GM10266 (cell line): ENCODE measurements at regions not wholly inside any gene's neighbourhood (a gene's known extent, or its start where the extent isn't known, plus 50 kb on each side); places are given as distances from the start of the nearest gene placed in this dataset.
"Not testable (repeated sequence)": the region's sequence is repeated elsewhere in the genome, so short reads cannot be mapped to it uniquely, and the experiment has no call there.

Experiments
- DNase-seq: peaks from one replicate; pipeline ENCODE4 v3.0.0; 2012; ENCODE audit errors: extremely low spot score
- TF ChIP-seq, protein P1 (sequence below): IDR thresholded peaks from 2 replicates; pipeline ENCODE4 v1.5.1; 2012; ENCODE audit warnings: mild to moderate bottlenecking, low read depth; ENCODE audit not compliant: control insufficient read depth, insufficient read depth; ENCODE audit errors: missing control alignments

DNA sequence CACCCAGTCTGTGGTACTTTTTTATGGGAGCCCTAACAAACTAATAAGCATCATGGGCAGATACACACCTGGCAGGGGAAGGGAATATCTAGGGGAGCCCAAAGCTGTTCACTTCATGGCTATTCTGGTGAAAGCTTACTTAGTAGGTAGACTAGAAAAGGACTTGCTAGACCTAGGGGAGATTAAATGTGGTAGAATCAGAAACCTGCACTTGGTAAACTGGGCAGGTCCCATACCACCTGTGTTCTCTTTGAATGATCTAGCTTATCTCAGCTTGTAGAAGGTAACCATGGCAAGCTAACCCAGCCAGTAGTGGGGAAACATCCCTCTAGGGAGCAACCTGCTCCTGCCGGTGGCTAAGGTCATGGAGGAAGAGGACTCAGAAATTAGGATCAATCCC is 113.9 kb upstream of the TMTC4 start:
- TF ChIP-seq, protein P1, sequence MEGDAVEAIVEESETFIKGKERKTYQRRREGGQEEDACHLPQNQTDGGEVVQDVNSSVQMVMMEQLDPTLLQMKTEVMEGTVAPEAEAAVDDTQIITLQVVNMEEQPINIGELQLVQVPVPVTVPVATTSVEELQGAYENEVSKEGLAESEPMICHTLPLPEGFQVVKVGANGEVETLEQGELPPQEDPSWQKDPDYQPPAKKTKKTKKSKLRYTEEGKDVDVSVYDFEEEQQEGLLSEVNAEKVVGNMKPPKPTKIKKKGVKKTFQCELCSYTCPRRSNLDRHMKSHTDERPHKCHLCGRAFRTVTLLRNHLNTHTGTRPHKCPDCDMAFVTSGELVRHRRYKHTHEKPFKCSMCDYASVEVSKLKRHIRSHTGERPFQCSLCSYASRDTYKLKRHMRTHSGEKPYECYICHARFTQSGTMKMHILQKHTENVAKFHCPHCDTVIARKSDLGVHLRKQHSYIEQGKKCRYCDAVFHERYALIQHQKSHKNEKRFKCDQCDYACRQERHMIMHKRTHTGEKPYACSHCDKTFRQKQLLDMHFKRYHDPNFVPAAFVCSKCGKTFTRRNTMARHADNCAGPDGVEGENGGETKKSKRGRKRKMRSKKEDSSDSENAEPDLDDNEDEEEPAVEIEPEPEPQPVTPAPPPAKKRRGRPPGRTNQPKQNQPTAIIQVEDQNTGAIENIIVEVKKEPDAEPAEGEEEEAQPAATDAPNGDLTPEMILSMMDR, result no peak
- no peak for DNase-seq

DNA sequence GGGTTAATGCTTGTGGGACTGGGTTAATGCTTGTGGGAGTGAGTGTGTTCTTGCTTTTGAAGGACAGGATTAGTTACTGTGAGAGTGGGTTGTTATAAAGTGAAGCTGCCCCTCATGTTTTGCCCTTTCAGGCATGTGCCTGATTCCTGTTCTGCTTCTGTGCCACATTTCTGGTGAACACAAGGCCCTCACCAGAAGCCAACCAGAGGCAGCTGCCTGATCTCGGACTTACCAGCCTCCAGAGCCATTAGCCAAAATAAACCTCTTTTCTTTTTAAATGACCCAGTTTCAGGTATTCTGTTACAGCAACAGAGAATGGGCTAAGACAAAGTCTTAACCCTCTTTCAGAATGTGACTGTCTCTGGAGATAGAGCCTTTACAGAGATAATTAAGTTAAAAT is 113.3 kb upstream of the TMTC4 start:
- TF ChIP-seq, protein P1, result no peak
- DNase-seq, result no peak

DNA sequence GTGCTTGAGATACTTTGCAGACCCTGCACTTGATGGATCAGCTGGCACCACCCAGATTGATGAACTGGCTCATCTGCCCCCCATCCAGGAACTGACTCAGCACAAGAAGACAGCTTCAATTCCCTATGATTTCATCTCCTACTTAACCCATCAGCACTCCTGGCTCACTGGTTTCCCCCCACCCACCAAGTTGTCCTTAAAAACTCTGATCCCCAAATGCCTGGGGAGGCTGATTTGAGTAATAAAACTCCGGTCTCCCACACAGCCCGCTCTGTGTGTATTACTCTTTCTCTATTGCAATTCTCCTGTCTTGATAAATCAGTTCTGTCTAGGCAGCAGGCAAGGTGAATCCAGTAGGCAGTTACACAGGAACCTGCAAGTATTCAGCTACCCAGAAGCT is 102.1 kb upstream of the TMTC4 start:
- DNase-seq, result not testable (repeated sequence)

DNA sequence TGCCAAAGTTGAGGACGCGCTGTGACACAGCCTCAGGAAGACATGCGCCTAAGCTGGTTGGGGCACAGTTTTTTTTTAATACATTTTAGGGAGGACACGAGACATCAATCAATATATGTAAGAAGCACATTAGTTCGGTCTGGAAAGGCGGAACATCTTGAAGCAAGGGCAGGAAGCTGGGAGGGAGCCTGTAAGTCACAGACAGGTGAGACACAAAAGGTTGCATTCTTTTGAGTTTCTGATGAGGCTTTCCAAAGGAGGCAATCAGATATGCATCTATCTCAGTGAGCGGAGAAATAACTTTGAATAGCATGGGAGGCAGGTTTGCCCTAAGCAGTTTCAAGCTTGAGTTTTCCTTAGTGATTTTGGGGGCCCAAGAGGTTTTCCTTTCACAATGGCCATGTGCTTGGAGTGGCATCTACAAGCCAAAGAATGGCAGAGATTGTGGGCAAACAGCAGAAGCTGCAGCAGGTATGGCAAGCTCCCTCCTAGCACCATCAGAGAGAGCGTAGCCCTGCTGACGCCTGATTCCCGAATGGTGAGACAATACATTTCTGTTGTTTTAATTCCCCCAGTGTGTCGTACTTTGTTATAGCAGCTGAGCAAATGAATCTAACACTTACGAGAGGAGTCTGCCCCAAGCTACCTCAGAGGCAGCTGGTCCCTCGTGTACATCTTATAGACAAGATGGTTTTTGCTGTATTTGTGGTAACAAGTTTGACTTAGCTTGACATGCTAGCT is 99.5 kb upstream of the TMTC4 start:
- TF ChIP-seq, protein P1, result no peak
- DNase-seq, result no peak

GRCh38 chr13:100773429-100773828 is 98.8 kb upstream of the TMTC4 start:
- no peak for DNase-seq
- TF ChIP-seq, protein P1, result no peak

DNA sequence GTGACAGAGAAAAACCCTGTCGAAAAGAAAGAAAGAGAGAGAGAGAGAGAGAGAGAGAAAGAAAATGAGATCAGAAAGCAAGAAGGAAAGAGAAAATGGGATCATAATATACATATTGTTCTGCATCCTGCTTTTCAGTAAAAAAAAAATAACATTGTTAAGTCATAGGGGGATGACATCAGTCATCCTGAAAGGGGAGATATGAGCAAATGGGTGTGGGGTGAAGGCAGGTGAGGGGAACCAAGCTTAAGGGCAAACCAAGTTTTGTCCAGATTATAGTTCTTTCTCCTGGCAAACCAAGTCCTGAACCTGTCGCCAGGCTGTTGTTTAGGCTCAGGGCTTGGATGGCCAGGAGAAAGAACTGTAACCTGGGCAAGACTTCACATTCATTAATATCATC is 92.6 kb upstream of the TMTC4 start:
- no peak for DNase-seq
- TF ChIP-seq, protein P1, result no peak

- not testable (repeated sequence) for DNase-seq
These were observed 92.0 kb upstream of the TMTC4 start for GRCh38 chr13:100766570-100766969.

DNA sequence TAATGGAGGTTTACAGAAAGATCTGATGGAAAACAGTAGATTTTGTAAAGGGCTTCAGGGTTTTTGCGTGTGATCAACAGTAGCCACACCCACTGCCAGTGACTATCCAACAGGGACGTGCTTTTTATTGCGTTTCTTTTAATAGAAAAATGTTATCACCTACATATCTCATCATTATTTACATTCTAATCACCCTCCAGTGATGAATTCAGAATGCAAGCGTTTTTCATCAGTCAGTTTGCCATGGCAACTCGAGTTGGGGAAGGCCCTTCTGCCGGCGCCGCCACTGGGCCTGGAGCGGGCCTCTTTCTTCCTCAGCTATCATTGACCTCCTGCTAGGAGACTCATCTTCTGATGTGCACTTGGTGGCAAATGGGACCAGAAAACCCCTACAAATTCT is 90.3 kb upstream of the TMTC4 start:
- no peak for DNase-seq
- TF ChIP-seq, protein P1, result no peak

- not testable (repeated sequence) for DNase-seq
These were observed 87.5 kb upstream of the TMTC4 start for GRCh38 chr13:100762126-100762525.
